ENCODE measurements at regions not wholly inside any gene's neighbourhood (a gene's known extent, or its start where the extent isn't known, plus 50 kb on each side); places are given as distances from the start of the nearest gene placed in this dataset.
"Not testable (repeated sequence)": the region's sequence is repeated elsewhere in the genome, so short reads cannot be mapped to it uniquely, and the experiment has no call there.

DNA sequence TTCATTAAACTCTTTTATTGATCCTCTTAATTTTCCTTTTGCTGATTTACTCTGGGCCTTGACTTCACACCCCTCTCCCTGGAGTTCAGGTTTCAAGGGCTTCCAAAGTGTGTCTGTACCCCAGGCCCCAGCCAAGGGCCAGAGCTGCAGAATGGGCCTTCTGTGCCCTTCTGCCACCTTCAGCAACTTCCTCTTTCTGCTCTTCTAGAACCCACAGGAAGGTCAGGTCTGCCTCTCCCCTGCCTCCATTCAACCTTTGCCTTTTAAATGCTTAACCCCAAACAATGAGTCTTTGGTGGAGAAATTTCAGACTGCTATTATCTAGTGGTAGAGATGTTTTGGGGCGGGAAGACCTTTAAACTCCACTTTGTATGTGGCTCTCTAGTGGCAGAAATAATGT is 63.1 kb downstream of the TSN start:
- no peak for DNase-seq

DNA sequence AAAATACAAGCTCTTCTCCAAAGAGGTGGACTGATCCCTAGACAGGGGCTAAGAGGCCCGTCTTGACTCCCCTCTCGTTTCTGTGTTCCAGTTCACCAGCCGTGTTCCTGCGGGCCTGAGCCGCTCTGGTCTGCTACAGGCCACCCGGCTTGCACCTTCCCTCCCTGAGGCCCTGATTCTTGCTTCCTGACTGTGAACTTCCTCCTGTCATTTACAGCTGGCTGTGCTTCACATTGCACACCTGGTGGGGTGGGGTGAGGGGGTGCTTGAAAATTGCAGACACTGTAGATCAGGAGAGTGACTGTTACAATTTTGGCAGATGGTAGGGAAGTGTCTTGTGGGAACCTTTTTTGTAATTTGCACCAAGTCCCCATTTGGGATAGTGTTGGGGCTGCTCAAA is 64.4 kb downstream of the TSN start:
- DNase-seq = no peak

DNA sequence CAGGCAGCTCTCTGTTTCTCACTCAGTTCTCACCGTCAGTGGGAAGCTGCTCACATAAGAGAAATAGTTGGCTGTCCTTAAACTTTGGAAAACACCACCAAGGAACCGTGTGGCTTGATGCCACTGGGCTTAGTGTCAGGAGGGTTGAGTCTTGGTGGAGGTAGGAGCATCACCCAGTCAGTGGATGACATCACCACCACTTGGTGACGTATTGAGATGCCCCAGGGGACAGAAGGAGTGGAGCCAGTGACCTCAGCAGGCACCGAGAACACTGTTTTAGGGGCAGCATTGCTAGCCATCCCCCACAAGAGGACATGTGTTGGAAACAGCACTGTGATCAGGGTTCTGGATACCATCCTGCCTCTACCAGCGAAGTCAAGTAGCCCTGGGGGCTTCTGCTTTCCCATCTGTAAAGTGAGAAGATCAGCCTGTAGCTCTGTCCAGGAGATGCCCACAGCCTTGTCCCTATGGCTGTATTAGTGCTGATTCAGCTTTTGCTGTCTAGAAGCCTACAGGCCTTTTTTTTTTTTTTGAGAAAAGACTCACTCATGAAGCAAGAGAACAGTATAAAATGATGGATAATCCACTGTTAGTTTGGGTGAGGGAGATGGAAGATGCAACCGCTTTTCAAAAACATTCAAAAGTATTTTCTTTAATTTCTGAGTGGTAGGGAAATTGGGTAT is 66.2 kb downstream of the TSN start:
- DNase-seq = no peak

DNA sequence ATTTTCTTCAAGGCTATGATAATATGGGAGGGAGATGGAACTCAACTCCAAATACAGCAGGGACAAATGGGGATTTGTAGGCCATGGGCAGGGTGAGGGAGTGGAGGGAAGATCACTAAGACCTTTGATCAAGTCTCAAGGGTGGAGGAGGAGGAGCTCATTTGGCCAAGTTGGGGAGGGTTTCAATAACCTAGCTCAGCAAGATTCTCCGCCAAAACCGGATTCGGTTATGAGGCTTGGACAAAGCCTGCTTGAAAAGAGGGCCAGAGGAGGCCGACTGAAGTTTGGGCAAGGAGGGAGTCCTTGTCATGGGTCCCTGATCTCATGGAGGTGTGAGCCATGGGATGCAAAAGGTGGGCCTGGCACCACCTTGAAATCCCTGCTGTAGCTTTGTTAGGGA is 68.8 kb downstream of the TSN start:
- no peak for DNase-seq

DNA sequence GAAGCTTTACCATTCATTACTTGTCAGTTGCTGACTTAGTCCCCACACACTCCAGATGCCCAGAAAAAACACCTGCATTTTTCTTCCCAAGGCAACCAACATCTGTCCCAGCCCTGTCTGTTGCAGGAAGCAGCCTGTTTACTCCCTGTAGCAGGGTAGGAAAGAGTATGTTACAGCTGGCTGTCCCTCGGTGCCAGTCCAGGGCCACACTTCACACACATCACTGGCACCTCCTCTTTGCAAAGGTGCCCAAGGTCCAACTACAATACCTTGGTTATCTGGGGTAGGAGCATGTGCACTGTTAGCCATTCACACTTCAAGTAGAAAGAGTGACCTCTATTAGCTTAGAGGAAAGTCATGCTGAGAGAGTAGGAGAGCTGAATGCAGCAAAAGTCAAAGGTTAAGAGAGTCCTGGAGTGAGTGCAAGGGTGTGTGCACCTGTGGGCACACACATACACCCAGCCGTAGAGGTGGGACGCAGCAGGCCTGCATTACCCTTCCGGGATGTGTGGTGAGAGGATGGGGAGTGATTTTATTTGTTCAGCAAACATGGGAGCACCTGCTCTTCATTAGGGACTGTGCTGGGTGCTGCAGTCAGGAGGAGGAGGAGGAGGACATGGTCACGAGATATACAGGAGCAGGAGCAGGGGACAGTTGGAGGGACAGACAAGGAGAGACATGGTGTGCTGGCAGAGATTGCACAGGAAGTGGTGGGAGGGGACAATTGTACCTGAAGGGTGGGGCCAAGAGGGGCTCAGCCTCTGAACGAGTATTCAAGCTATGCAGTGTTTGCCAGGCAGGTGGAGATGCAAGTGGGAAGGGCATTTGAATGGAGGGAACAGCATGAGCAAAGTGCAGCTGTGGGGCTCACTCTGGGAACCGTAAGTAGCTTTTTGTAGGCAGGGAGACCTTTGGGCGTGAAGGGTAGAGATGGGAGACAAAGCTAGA is 69.8 kb downstream of the TSN start:
- DNase-seq = no peak

DNA sequence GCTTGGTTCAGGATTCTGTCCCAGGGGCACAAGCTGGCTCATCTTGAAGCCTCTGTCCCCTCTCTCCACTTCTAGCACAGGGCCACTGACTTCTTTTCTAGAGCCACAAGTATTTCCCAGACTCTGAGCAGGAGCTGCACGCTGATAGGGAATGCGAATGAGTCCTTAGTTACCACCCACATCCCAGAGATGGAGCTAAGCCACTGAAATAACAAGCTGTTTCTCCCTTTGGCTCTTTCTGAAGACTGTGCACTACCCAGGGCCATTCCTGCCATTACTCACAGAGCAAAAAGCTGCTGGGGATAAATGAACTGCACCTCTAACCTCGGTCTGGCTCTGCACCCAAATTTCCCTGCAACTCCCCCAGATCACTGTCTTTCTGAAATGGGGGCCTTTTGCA is 70.6 kb downstream of the TSN start:
- DNase-seq = no peak

DNA sequence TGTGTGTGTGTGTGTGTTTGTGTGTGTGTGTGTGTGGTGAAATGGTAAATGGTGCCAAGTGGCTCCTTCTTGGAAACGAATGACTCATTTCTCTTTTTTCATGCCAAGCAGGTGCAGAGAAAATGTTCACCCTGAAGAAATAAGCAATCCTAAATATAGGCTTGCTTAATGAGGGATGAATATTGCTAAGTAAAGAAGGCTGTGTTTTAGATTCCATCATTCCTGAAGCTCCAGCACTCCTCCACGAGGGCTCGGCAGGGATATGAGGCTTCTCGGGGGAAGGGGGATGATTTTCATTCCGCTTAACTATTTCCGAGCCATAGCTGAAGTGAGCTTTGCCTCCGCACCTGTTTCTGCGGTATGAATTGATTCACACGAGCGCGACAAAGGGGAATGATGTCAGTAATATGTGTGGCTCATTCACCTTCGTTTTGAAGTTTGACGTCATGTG is 72.9 kb downstream of the TSN start:
- no peak for DNase-seq

DNA sequence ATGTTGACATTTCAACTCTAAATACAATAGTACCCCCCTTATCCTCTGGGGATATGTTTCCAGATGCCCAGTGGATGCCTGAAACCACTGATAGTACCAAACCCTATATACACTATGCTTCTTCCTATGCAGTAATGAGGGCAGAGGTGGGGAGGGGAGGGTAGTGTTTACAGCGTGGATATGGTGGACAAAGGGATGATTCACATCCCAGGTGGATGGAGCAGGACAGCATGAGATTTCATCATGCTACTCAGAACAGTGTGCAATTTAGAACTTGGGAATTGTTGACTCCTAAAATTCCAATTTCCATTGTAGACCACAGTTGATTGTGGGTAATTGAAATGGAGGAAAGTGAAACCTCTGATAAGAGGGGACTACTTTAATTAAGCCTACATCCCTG is 75.4 kb downstream of the TSN start:
- DNase-seq = no peak

DNA sequence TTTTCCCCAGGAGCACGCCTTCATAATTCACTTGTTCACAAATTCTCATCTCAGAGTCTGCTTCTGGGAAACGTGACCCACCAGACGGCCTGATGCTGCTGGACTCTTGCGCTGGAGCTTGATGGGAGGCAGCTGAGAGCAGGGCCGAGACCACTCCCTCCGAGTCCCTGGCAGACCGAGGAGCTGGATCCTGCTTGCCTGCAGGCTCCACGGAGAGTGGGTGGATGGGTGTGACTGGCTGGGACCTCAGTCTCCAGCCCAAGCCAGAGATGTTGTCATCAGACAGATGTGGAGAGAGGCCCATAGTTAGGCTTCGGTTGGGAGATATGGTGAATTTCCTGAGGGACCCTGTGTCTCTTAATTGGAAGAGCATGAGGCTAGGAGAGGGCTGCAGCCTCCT is 76.4 kb downstream of the TSN start:
- no peak for DNase-seq

DNA sequence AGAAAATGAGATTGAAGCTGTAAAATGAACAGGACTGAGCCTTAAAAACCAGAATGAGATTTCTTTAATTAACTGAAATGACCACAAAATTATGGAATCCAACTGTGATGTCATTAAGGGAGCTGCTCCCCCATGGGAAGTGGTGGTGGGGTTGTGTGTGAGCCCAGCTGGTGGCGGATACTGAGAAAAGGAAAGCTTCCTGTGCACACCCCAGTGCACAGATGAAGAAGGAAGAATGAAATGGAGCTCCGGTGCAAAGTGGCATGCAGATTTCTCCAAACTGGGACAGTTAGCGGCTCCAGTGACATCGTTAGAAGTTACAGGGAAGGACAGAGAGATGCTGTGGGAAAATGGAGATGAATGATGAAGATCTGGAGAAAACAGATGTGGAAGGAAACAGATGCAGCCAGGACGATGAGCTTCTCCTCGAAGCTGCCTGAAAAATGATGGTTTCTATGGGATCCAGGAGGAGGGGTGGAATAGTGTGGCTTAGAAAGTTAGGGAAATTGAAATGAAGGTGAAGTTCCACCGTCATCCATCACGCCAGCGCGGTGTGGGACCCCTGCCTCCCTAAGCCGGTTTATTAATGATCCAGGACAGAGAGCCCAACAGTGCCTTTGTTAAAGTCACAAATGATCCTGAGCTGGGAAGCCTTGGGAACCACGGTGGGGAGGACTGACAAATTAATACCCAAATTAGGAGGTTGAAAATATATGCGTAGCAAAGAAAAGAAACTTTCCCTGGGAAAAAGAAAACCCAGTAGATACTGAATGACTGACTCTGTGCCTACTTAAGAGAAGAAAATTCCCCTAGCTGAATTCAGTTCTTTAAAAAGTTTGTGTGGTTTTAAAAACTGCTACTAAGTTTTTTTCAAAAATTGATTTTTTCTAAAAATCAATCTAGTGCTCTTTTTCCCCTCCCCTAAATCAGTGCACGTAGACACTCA is 77.2 kb downstream of the TSN start:
- DNase-seq = no peak

DNA sequence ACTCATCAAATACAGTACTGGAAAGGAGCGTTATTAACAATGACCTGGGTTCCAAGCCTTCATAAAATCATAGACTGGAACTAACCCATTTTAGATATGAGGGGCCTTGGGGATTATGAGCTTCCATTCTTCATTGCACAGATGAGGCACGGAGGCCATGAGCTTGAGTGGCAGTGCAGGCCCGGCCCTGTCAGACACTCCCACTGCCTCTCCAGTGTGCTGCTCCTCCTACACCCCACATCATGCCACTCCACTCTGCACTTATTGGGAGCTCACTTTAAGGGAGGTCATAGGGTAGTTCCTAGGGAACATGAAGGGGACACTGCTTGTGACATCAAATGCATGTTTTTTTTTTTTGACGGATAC is 77.9 kb downstream of the TSN start:
- no peak for DNase-seq

DNA sequence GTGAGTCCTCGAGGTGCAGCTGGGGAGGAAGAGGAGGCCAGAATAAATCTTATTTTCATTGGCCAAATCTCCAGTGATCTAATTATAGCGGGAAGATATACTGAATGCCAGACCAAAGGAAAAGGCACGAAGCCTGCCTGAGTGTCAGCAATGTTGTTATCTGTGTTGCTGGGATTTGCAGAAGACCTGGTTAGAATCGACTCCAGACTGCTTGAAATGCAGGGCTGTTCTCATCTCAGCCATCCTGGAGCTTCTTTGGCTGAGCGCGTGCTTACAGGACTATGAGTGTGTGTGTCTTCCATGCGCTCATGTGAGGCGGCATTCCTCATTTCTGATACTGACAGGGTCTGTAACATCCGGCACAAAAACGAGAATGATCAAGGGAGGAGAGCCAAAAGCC is 81.2 kb downstream of the TSN start:
- DNase-seq = no peak

DNA sequence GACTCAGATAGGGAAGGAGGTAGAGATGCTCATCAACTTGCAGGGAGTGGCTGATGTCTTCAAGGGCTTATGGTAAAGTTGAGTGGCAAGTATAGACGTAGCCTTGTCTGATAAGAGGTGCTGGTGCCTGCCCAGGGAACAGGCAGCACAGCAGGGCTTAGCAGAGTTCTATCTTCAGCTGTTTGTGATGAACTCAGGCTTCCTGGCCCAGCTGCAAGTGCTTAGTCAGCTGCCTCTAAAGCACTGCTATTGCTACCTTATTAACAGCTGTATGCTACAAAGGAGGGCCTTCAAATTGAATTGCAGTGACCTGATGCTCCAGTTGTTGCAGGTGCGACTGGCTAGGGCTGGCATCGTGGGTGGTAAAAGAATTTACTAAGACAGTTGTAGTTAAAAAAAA is 82.1 kb downstream of the TSN start:
- DNase-seq = no peak

DNA sequence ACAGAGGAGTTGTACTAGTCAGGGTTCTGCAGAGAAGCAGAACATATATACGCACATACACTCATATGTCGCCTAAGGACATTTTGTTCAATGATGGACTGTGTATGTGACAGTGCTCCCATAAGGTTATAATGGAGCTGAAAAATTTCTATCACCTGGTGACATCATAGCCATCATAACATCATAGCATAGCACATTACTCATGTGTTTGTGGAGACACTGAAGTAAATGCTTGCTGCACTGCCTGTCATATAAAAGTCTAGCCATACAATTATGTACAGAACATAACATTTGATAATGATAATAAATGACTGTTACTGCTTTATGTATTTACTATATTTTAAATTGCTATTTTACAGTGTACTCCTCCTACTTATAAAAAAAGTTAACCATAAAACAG is 83.1 kb downstream of the TSN start:
- DNase-seq = no peak

DNA sequence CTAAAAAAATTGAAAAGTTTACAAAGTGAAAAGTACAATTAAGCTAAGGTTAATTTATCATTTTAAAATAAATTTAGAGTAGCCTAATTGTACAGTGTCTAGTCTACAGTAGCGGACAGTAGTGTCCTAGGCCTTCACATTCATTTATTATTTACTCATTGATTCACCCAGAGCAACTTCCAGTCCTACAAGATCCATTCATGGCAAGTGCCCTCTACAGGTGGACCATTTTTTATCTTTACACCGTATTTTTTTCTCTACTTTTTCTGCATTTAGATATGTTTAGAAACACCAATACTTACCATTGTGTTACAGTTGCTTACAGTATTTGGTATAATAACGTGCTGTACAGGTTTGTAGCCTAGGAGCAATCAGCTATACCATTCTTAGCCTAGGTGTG is 84.1 kb downstream of the TSN start:
- DNase-seq = no peak

DNA sequence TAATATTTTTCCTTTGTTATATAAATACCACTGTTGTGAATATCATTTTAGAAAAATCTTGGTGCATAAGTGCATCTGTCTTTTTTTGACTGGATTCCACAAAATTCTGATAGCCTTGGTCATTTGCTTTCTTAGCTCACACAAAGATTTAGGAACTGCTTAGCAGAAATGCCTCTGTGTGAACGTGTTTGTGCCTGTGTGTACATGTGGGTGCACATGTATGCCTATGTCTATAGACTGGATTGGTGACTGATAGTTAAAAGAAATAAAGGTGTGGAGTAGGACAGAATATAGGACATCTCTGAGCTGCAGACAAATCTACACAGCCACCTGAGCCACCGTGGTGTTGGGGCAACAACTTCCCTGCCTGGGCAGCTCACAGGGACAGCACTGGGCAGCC is 93.8 kb downstream of the TSN start:
- DNase-seq = no peak

DNA sequence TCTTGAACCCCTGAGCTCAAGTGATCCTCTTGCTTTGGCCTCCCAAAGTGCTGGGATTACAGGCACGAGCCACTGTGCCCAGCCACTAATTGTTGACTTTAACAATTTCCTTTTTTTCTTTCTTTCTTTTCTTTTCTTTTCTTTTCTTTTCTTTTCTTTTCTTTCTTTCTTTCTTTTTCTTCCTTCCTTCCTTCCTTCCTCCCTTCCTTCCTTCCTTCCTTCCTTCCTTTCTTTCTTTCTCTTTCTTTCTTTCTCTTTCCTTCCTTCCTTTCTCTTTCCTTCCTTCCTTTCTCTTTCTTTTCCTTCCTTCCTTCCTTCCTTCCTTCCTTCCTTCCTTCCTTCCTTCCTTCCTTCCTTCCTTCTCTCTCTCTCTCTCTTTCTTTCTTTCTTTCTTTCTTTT is 97.7 kb downstream of the TSN start:
- not testable (repeated sequence) for DNase-seq

DNA sequence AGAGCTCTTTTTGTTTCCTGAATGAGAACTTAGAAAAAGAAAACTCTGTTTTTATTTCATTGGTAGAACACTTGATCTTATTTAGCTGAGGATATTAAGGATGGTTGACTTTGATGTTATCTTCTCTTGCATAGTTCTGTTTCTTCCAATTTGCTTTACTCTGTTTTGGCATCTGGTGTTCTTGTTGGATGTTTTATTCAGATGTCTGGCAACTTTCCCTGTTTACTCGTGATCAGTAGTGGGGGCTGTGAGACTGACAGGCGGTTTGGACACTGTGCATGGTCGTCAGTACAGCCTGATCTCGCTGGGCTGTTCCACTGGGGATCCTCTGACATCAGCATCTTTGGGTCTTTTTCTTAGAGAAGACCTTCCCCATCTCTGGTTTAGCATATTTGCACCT is 100.1 kb downstream of the TSN start:
- DNase-seq = no peak

DNA sequence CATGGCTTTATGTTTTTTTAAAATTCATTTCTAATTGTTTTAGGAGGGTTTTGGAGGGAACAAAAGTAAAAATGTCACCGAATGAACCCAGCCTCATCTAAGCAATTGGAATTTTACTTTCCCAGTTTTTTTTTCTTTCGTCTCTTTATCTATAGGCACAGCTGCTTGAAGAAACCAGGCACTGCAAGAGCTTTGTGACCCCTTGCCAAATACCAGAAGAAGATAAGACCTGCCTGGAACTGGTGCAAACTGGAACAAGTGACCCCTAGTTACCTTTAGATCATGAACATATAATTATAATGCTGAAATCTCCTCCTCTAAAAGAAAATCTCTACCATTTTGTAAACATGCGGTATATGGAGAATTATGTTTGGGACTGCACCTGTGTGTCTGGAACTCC is 100.9 kb downstream of the TSN start:
- no peak for DNase-seq

DNA sequence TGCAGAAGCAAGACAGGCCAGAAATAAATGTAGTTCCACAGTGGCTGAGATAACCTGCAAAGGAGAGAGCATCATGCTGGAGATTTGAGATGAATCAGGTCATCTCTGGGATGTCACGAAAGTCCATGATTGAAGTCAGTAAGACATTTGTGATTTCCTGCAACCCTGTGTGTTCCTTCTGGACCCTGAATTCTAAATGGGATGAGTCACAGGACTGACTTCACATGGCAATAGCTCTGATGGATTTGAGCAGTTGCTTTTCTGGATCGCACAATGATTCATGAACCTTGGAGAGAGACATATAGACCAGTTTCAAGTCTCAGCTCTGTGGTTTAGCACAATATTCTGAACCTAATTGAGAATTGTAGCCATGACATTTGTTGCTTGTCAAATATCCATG is 102.9 kb downstream of the TSN start:
- no peak for DNase-seq

DNA sequence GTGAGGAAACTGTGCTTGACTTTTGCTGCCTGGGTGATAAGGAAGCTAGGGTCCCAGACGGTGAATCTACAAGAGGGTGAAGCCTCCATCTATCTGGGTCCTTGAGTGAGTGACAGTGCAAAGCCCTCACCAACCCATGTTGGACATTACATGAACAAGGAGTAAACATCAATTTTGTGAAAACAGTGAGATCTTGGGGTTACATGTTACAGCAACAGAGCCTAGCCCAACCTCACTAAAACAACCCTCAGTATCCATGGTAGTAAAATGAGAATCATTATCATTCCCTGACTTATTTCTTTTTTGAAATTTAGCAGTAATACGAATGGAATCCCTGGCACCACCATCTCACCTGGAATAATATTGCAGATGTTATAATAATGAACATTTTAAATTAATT is 103.4 kb downstream of the TSN start:
- no peak for DNase-seq

DNA sequence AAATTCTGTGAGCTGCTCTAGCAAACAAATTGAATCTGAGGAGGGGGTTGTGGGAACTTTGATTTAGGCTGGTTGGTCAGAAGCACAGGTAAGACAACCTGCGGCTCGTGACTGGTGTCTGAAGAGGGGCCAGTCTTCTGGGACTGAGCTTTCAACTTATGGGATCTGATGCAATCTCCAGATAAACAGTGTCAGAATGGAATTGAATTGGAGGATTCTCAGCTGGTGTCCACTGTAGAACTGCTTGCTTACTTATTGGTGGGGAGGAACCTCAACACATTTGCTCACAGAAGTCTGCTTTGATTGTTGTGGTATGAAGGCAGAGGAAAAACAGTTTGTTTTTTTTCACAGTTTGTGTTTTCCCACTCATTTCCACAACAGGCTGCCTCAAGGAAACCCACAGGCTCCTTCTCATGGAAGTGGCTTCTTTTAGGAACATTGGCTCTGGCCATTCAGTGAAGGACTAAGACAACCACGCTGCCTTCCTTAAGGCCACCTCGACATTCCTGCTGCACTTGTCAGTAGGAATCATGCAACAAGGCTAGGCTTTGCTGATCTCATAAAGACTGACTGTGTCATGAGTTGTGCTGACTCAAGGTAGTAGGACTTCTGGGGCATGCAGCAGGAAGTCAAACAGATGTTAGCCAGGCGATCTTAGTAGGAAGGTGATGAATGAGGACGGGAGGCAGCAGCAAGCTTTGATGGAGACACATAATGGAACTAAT is 104.7 kb downstream of the TSN start:
- no peak for DNase-seq

DNA sequence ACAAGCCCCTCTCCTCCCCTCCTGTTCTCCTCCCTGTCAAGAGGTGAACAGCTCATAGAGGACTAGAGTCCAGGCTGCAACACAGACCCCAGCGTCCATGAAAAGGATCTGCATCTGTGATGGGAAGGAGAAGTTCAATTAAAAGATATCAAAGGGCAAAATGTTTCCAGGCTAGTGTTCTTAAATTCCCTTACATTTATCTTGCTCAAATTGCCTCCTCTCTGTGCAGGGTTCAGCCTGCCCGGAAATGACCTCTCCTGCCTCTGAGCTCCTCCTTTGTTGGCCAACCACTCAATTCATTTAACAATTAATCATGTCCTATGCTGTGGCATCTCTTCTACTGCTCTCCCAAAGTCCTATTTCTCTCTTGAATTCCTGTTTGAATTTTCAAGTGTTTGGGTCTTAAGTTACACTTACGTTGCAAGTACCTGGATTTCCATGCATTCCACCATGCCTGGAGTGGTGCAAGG is 105.3 kb downstream of the TSN start:
- DNase-seq = no peak

Data from inflammatory macrophage treated with lipopolysaccharide for 1 hour (primary cell).